ENCODE measurements at regions not wholly inside any gene's neighbourhood (a gene's known extent, or its start where the extent isn't known, plus 50 kb on each side); places are given as distances from the start of the nearest gene placed in this dataset.

DNA sequence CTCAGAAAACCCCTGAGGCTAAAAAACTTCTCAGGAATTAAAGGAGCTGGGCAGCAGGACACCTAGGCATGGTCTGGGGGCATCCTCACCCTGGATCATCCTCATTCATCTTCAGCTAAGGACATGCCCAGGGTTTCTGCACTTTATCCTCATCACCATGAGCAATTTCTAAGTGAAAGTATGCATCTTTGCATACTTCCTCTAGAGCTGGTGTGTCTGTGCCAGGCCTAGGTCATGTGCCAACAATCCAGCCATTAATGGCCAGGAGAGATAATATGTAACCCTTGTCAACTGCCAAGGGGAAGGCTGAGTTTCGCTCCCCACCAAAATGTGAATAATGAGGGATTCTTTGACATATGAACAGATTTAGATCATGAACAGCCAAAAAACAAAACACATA lies 160.5 kb downstream of the KITLG start:
- no peak for DNase-seq

DNA sequence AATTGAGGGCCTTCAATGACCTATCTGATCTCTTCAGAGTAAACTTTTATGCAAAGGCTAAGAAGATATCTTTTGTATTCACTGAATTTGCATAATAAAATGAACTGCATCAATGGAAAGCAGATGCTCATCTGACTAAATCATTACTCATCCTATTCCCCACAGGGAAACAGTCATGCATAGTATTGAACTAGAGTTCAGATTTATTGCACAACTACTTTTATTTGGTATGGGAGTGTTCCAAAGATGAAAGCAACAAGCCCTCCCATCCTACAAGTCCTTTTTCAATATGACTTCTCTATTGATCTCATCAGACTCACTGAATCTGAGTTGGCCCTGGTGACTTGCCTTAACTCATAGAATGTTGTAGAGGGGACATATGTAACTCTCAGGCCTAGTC lies 159.8 kb downstream of the KITLG start:
- no peak for DNase-seq

DNA sequence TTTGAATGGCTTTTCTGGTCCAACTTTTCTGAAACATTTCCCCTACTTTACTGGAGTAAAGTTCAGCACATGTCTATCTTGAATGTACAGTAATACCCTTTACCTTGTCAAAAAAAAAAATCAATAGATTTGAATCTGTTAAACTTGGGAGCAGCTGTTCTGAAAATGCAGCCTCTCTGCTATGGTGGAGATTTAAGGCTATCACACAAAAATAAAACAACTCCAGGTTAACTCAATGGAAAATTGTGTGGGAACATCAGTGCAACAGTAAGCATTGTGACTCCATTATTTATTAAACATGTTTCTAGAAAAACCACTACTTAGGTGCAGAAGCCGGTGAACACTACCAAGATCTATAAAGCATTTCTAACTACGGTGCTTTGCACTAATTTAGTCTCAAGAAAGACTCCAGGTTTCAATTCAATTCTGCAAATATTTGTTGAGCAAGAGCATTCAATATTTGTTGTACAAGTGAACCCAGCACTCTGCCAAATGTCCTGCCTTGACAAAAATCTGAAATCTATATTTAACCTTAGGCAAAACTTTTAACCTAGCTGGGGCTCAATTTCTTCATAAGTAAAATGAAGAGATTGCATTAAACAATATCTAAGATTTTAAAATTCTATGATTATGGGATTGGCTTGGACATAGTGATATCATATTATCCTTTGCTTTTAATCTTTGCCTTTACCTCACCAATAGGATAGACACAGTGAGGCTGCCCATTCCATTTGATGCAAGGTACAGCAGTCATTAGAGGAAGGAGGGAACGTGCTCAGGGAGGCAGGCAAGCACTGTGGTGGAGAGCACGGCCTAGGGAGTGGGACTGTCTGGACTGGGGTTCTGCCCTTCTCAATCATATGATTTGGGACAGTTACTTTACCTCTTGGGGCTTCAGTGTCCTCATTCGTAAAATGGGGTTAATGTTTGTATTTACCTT lies 155.2 kb downstream of the KITLG start:
- DNase-seq, result no peak

DNA sequence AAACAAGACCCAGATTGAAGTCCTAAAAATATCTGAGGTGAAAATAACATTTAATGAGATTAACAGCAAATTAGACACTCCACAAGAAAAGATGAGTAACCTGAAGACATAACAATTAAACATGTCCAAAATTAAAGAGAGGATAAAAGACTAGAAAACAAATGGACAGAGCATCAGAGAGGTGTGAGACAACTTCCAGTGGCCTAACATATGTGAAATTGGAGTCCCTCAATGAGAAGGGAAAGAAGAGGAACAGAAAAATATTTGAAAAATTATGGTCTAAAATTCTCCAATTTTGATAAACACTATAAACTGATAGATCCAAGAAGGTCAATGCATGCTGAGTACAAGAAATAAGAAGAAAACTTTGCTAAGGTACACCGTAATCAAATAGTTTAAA lies 151.9 kb downstream of the KITLG start:
- no peak for DNase-seq

- no peak for DNase-seq
Measured at GRCh38 chr12:88431246-88431645, 149.0 kb downstream of the KITLG start.

- DNase-seq, result no peak
Measured at GRCh38 chr12:88432531-88433490, 147.5 kb downstream of the KITLG start.

DNA sequence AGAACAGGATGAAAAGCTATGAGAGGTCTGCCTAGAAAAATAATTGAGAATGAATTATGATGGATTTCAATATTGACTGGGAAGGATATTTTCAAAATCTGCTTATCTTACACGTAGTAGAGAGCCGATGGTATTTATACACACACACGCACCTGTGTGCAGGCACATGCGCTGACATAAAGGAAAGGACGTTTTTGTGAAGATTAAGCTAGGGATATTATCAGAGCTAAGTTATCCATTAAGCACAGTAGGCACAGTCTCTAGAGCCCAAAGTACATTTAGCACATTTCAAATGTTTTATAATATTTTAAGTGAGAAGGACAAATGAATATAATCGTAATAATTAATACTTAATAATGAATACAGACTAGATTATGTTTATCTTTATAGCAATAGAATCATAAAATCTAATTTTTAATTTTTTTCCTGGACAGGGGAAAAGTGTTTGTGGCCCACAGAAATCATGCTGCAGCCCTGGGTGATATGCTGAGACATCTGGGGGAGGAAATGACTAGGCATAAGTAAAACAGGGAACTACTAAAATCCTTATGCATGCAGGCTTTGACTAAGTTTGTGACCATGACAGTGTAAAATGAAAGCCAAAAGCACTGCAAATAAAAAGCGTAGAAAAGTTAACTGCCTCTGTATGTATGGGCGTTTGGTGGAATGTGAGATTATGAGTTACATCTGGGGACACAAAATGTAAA lies 146.1 kb downstream of the KITLG start:
- DNase-seq, result no peak

DNA sequence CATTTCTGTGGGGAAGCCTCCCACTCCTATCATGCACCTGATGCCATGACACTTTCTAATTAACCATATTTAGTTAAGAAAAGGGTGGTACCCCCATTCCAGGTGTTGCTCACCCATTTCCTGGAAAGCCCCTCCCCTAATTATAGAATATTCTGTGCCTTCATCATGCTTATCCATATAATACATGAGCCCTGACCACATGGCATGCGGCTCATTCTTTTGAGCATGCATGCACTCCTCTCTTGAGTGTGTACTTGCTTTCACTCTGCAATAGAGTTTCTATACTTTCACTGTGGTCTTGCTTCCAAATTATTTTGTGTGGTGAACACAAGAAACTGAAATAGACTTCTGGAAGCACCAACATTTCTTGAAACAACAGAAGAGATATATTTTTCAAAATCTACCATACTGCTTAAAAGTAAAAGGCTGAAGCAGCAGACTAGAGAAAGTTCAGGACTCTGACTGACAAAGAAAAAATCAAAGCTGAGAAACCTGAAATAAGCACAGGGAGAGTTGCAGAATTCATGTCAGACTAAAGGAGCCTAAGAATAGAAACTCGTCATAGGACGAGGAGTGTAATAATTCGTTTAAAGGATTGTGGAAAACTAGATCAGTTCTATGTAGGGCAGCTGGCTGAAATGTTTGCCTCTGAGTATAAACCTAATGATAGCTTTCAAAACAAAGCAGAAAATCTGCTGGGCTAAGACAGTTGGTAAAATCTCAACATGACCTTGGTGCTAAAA lies 144.8 kb downstream of the KITLG start:
- no peak for DNase-seq

DNA sequence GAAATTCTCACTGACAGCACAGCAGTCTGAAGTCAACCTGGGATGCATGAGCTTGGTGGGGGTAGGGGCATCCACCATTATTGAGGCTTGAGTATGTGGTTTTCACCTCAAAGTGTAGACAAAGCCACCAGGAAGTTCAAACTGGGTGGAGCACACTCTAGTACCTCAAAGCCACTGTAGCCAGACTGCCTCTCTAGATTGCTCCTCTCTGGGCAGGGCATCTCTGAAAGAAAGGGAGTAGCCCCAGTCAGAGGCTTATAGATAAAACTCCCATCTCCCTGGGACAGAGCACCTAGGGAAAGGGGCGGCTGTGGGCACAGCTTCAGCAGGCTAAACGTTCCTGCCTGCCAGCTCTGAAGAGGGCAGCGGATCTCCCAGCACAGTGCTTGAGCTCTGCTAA lies 143.0 kb downstream of the KITLG start:
- DNase-seq, result no peak
